A204.1 (cell line): ENCODE measurements at regions not wholly inside any gene's neighbourhood (a gene's known extent, or its start where the extent isn't known, plus 50 kb on each side); places are given as distances from the start of the nearest gene placed in this dataset.

Source experiments
- FAIRE-seq: peaks from 2 replicates; lab custom pipeline; 2012; peaks lifted over from hg19 to GRCh38; lab: Jason Lieb, UNC

- no peak for FAIRE-seq
These were observed 141.4 kb downstream of the OGFRL1 start for GRCh38 chr6:71430018-71430417.

- peak; percentile 90 for FAIRE-seq
These were observed 144.8 kb downstream of the OGFRL1 start for GRCh38 chr6:71433441-71433840.

GRCh38 chr6:71444222-71444621 is 155.6 kb downstream of the OGFRL1 start:
- FAIRE-seq: peak; percentile 98

GRCh38 chr6:71446057-71446456 is 157.4 kb downstream of the OGFRL1 start:
- FAIRE-seq: no peak

GRCh38 chr6:71446470-71446869 is 157.9 kb downstream of the OGFRL1 start:
- FAIRE-seq: no peak

- FAIRE-seq: no peak
These were observed 164.2 kb downstream of the OGFRL1 start for GRCh38 chr6:71452697-71453370.

GRCh38 chr6:71453371-71453706 is 164.7 kb downstream of the OGFRL1 start:
- no peak for FAIRE-seq

GRCh38 chr6:71454056-71454455 is 165.4 kb downstream of the OGFRL1 start:
- FAIRE-seq: no peak

GRCh38 chr6:71457929-71458328 is 169.3 kb downstream of the OGFRL1 start:
- FAIRE-seq: no peak

GRCh38 chr6:71459162-71459561 is 170.6 kb downstream of the OGFRL1 start:
- FAIRE-seq: no peak

GRCh38 chr6:71460933-71461332 is 172.3 kb downstream of the OGFRL1 start:
- FAIRE-seq: no peak

- no peak for FAIRE-seq
These were observed 174.4 kb downstream of the OGFRL1 start for GRCh38 chr6:71463061-71463460.

- FAIRE-seq: no peak
These were observed 176.5 kb downstream of the OGFRL1 start for GRCh38 chr6:71465096-71465495.

- no peak for FAIRE-seq
These were observed 177.8 kb downstream of the OGFRL1 start for GRCh38 chr6:71466362-71466761.

- FAIRE-seq: no peak
These were observed 179.4 kb downstream of the OGFRL1 start for GRCh38 chr6:71468038-71468437.

- no peak for FAIRE-seq
These were observed 180.5 kb downstream of the OGFRL1 start for GRCh38 chr6:71468841-71469700.

- FAIRE-seq: no peak
These were observed 183.1 kb downstream of the OGFRL1 start for GRCh38 chr6:71471718-71472117.

GRCh38 chr6:71473926-71474325 is 185.3 kb downstream of the OGFRL1 start:
- no peak for FAIRE-seq

GRCh38 chr6:71474942-71475341 is 186.3 kb downstream of the OGFRL1 start:
- no peak for FAIRE-seq

GRCh38 chr6:71476371-71476770 is 187.8 kb downstream of the OGFRL1 start:
- no peak for FAIRE-seq

- no peak for FAIRE-seq
These were observed 188.3 kb downstream of the OGFRL1 start for GRCh38 chr6:71476872-71477271.

GRCh38 chr6:71478834-71479541 is 190.4 kb downstream of the OGFRL1 start:
- FAIRE-seq: no peak

- FAIRE-seq: no peak
These were observed 192.0 kb downstream of the OGFRL1 start for GRCh38 chr6:71480577-71480976.
